Stimulated activated CD8-positive, alpha-beta memory T cell treated with anti-CD3 and anti-CD28 coated beads, Interleukin-15, amount 100 ng/mL, for 48 hours (primary cell): ENCODE measurements at regions not wholly inside any gene's neighbourhood (a gene's known extent, or its start where the extent isn't known, plus 50 kb on each side); places are given as distances from the start of the nearest gene placed in this dataset.
"Not testable (repeated sequence)": the region's sequence is repeated elsewhere in the genome, so short reads cannot be mapped to it uniquely, and the experiment has no call there.

ENCODE experiments used
- DNase-seq, 2 donors: peaks; one replicate each; pipeline ENCODE4 v3.0.0-alpha.2; 2020; ENCODE audit warnings: low read depth in 2 of 2

GRCh38 chr10:14429043-14429700 lies 98.4 kb upstream of the FRMD4A start:
- no peak for DNase-seq

GRCh38 chr10:14425034-14425433 lies 94.3 kb upstream of the FRMD4A start:
- no peak for DNase-seq

GRCh38 chr10:14423111-14423744 lies 92.5 kb upstream of the FRMD4A start:
- no peak for DNase-seq

- no peak for DNase-seq
Observed at GRCh38 chr10:14422431-14422830, 91.7 kb upstream of the FRMD4A start.

DNA sequence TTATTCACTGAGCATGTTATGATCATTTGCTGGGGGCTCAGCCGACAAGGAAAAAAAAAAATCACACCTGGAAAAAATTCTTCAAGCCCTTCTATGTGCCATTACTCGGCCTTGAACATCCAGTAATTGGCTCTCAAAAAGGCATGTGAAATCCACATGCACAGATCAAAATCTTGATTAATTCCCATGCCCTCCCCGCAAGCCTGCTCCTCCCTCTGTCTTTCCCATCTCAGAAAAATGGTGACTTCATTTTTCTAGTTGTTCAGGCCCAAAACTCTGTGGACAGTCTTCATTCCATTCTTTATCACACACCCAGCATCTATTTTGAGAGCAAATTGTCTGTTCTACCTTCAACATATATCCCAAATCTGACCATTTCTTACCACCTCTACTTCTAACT lies 91.2 kb upstream of the FRMD4A start:
- no peak for DNase-seq

GRCh38 chr10:14417336-14417735 lies 86.6 kb upstream of the FRMD4A start:
- not testable (repeated sequence) for DNase-seq

GRCh38 chr10:14416308-14416700 lies 85.6 kb upstream of the FRMD4A start:
- DNase-seq = no peak

- DNase-seq = no peak
Observed at GRCh38 chr10:14415676-14416307, 85.1 kb upstream of the FRMD4A start.

DNA sequence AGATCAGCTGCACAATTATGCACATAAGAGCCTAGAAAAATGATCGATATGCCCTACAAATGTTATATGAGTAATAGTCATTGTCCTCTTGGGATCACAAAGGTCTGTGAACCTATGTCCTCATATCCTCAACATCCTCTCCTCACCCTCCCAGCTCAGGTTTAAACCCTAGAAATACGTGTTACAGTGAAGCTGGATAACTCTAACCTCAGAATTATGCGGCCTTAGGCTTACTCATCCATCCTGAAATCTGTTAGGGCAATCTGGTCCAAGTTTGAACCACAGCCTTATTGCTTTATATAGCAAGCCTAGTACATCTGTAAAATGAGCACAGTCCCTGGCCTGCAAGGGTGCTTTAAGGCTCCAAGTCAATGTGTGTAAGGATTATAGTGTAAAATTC lies 84.2 kb upstream of the FRMD4A start:
- no peak for DNase-seq

- DNase-seq = no peak
Observed at GRCh38 chr10:14413523-14413922, 82.8 kb upstream of the FRMD4A start.

- DNase-seq = no peak
Observed at GRCh38 chr10:14412624-14413023, 81.9 kb upstream of the FRMD4A start.

DNA sequence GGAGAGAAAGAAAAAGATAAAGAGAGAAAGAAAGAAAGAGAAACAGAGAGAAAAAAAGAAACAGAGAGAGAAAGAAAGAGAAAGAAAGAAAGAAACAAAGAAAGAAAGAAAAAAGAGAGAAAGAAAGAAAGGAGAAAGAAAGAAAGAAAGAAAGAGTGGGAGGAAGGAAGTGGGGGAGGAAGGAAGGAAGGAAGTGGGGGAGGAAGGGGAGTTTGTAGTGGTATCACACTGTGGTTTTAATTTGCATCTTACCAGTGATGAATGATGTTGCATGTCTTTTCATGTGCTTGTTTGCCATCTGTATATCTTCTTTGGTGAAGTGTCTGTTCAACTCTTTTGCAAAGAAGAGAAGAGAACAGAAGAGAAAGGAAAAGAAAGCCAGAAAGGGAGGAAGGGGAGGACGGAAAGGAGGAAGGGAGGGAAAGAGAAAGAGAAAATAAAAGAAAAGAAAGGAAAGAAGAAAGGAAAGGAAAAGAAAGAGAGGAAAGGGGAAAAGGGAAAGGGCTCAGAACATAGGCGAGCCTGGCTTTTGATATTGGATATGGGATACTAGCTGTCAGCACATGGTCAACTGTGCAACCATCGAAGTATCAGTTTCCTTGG lies 79.2 kb upstream of the FRMD4A start:
- DNase-seq = no peak

DNA sequence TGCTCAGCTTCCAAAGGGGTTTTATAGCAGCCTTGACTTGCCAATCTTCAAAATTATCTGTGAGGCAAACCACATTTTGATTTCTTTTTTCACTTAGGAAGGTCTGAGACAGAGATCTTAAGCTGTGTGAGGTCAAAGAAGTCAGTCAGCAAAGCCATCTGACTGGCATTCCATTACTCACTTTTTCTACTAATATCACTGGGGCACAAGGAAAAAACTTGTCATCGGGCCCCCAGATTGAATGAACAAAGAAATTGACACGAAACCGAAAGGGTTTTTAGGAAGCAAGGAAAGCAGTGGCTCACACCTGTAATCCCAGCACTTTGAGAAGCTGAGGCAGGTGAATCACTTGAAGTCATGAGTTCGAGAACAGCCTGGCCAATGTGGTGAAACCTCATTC lies 78.5 kb upstream of the FRMD4A start:
- DNase-seq = peak; percentile 9 to 16

DNA sequence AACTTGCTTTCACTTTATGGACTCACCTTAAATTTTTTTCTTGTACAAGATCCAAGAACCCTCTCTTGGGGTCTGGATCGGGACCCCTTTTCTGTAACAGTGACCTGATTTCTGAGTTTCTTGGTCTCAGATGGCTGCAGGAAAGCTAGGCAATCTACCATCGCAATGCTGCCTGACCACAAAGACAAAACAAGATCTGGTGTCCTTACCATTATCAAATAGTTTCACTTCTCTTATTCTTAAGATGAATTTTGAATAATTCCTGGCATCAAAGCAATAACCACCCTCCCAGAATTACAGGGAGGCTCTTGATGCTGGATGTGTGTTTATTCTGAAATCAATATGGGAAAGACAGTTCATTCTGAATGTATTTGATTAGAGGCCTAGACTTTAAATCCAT lies 77.4 kb upstream of the FRMD4A start:
- DNase-seq = no peak

- no peak for DNase-seq
Observed at GRCh38 chr10:14407567-14407966, 76.8 kb upstream of the FRMD4A start.

DNA sequence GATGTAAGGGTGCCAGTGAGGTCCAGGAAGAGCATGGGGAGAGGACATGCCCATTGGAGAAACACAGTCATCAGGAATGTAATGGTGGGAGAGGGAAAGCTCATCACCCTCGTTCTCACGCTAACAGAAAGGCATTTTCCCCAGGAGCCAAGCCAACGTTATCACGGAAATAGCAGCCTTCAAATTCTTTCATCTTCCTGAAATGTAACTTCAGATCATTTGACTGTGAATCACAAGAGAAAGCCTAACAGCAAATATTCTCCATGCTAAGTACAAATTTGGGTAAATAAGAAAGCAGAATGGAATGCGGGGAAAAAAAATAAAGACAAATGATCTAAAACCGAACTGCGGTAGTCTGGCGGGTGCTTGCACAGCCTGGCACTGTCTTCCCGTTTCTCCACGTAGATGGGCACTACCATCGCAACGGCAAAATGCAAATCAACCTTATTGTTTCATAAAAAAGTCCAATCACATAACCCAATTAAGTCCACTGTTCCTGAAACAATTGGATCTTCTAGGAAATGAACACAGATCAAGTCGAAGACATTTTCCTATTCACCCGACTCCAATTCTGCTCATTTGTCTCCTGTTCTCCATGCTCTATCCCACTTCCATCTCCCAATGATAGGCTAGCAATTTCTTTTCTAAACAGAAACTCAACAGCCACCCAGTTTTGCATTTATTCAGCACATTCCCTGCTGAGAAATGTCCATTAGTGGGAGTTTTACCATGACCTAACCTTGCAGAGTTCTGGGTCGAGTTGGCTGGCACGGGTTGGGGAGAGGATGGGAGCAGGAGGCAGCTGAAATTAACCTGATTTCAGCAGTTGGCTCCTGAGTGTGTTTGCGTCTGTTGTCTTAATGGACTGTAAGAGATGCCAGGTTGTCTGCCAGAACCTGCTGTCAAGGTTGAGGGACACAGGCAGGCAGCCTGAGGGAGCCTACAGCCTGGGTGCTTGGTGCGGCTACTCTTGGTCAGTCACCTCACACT lies 74.6 kb upstream of the FRMD4A start:
- no peak for DNase-seq

- DNase-seq = no peak
Observed at GRCh38 chr10:14403881-14404623, 73.3 kb upstream of the FRMD4A start.

GRCh38 chr10:14403359-14403758 lies 72.6 kb upstream of the FRMD4A start:
- DNase-seq = no peak

- no peak for DNase-seq
Observed at GRCh38 chr10:14399641-14400040, 68.9 kb upstream of the FRMD4A start.

DNA sequence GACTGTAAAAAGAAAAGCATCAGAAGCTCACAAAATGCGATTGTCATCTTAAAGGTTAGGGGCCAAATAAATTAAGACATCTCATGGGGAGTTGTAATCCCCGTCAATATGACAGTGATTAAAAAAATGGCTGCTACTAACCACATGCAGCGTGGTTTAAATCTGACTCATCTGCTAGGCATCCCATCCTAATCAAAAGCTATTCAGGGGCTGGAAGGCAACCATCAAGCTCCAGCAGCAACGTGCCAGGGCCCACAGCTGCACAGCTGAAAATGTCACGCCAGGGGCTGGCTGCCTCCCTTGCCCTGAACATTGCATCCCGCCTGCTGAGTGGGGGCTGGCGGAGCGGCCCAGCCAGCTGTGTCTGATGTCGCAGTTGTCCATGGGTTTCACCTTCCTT lies 66.3 kb upstream of the FRMD4A start:
- DNase-seq = no peak
